ENCODE measurements at regions not wholly inside any gene's neighbourhood (a gene's known extent, or its start where the extent isn't known, plus 50 kb on each side); places are given as distances from the start of the nearest gene placed in this dataset.

- Histone ChIP-seq H3K9ac (replicated peaks; ENCODE audit: extremely low read depth, insufficient read depth, low read length) (no peak overlapping the region), H3K36me3 (ENCODE audit: control insufficient read depth in 2 of 2, extremely low read depth in 1 of 2, insufficient read depth in 2 of 2, low read length in 2 of 2) (no peaks in the 10 kb centered on the region), H3K4me1 (ENCODE audit: control insufficient read depth, extremely low read depth, insufficient read depth, low read length) (no peaks in the 10 kb centered on the region), H3K4me2 (ENCODE audit: insufficient read depth, low read length) (no peak overlapping the region), H3K4me3 (replicated peaks in 1 of 3; ENCODE audit: insufficient read depth in 1 of 3, low read depth in 1 of 3, low read length in 3 of 3) (no peak overlapping the region), H3K9me1 (replicated peaks; ENCODE audit: control insufficient read depth, extremely low read depth, insufficient read depth, low read length) (no peaks in the 10 kb centered on the region), H3K27ac (ENCODE audit: insufficient read depth, low read depth, low read length) (no peak overlapping the region), H3K9me3 (replicated peaks; ENCODE audit: control insufficient read depth, insufficient read depth, low read length) (no peaks in the 10 kb centered on the region), H3K27me3 (ENCODE audit: control insufficient read depth in 2 of 2, insufficient read depth in 2 of 2, low read length in 2 of 2) (no peaks in the 10 kb centered on the region), H4K20me1 (replicated peaks; ENCODE audit: control insufficient read depth, extremely low read depth, insufficient read depth, low read length) (no peaks in the 10 kb centered on the region), H3K79me2 (ENCODE audit: control insufficient read depth, insufficient read depth, low read length) (no peaks in the 10 kb centered on the region), H2AFZ (ENCODE audit: low read depth, low read length) (no peak overlapping the region)
- dilution Hi-C loops (cut with MboI; ENCODE audit: extremely low pct_ligation_motif_present, low sequenced_read_pairs) (no loop called here), intact Hi-C loops (cut with micrococcal nuclease) (no loop called here)
- BruUV-seq (replicated peaks): no TSS peak
- ChIA-PET POLR2A (no interaction called here), CTCF (no interaction called here)
- DNase-seq (ENCODE audit: low read depth, low spot score) (no peak), FAIRE-seq (no peak)
- no peak for TF ChIP-seq MAX (IDR thresholded peaks at IDR 0.05; ENCODE audit: insufficient read depth, insufficient read length)
- no peak for TF ChIP-seq POLR2AphosphoS5 (IDR thresholded peaks at IDR 0.05; ENCODE audit: insufficient read depth, low read depth, low read length)
- TF ChIP-seq CTCF (IDR thresholded peaks at IDR 0.05; ENCODE audit: extremely low read depth in 1 of 2, insufficient read depth in 1 of 2, low read depth in 1 of 2, low read length in 2 of 2): no peak
- TF ChIP-seq FOS (IDR thresholded peaks at IDR 0.05; ENCODE audit: borderline replicate concordance, insufficient read depth, low read length): no peak
- TF ChIP-seq JUN (IDR thresholded peaks at IDR 0.05; ENCODE audit: borderline replicate concordance, insufficient read depth, insufficient read length, low read depth): no peak
- TF ChIP-seq EZH2 (IDR thresholded peaks at IDR 0.05; ENCODE audit: borderline replicate concordance, low read depth, low read length, severe bottlenecking): no peak
- no peak for TF ChIP-seq GATA2 (IDR thresholded peaks at IDR 0.05; ENCODE audit: insufficient read depth, insufficient read length, low read depth, low read length)
- TF ChIP-seq MYC (IDR thresholded peaks at IDR 0.05; ENCODE audit: low read depth, low read length): no peak
- TF ChIP-seq POLR2A (IDR thresholded peaks at IDR 0.05; ENCODE audit: low read depth, low read length): no peak
Observed at GRCh38 chr5:89133975-89134374, 251.0 kb upstream of the MEF2C start.

Measured in endothelial cell of umbilical vein (primary cell).